CD4-positive, alpha-beta T cell treated with Interleukin-10 for 1 hour (primary cell): ENCODE measurements at regions not wholly inside any gene's neighbourhood (a gene's known extent, or its start where the extent isn't known, plus 50 kb on each side); places are given as distances from the start of the nearest gene placed in this dataset.
"Not testable (repeated sequence)": the region's sequence is repeated elsewhere in the genome, so short reads cannot be mapped to it uniquely, and the experiment has no call there.

ENCODE experiments used
- DNase-seq: peaks from one replicate; pipeline ENCODE4 v3.0.0-alpha.2; 2020

DNA sequence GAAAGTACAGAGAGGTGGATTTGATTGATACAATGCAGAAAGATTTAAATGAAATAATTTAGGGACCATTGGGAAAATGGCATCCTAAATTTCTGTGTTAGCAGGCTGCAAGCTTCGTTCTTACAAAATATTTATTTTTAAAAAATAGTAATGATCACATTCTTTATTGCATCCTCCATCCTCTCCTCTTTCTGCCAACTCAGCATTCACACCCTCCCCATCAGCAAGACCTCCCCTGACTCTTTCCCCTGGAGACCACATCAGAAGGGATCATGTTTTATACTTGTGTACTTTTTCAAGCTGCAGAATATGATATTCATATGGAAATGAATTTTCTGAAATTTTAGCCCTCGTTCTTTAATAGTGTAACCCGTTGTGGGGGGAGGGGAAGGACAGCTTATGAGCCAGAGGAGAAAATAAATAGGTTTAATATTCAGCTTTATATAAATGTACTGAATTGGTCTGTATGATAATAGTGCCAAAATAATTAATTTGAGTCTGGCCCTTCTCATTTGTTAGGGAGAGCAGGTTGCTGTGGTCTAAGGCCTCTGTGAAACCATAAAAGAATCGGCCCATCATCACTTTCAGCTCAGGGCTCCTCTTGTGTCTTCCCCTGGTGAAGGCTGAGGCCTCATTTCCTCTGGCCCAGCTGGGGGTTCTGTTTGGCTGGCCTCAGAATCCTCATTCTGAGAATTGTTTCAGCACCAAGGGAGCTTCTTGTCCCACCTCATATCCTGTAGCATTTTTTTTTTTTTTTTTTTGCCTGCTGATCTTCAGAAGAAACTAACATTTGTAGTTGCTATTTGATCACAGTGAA is 330.8 kb downstream of the TXNL1 start:
- no peak for DNase-seq

DNA sequence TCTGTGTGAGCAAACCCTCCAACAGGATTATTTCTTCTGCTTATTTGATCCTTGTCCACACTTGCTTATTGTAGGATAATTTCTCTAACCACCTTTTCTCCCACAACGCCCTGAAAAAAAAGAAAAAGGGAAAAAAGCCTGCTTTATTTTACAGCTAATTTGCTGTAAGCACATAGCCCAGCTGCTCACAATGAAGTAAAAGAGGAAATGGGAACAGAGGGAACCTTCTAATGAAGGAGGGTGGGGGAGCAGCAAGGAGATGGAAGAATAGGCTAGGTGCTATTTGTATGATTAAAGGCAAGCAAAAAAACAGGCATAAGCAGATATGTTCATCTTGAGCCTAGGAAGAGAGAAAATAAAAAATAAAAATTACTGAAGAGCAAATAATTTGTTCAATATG is 331.6 kb downstream of the TXNL1 start:
- no peak for DNase-seq

DNA sequence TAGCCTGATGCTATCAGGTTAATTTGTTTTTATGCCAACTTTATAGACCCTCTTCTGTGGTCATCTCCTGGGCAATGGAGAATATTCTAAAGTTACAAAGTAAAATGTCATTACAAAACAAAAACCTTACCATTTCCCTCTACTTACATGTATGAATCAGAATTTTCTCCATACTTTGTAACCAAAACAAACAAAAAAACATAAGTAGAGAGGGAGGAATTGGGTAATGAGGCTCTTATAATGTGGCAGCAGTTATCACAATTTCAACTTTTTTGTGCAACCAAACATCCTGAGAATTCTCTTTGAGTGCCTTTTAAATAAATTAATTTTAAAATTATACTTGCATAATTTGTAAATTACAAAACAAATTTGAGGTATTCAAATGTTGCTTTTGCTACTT is 332.8 kb downstream of the TXNL1 start:
- DNase-seq = no peak

DNA sequence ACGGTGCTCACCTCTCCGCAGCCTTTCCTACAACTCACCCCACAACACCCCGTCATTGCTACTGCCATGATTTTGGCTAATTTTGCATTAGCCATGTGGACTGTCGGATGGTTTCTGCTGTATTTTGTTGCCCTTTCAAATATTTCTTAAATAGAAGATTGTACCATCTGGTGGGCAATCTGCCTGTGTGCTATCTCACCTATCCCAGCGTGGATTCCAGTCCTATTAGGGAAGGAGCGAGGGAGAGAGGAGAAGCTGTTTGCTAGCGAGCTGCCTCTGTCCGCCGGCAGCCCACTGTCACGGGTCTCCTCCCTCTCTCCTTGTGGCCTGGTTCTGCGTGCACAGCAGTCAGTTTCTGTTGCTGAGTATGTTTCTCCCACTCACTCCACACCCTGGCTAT is 336.2 kb downstream of the TXNL1 start:
- DNase-seq = no peak

DNA sequence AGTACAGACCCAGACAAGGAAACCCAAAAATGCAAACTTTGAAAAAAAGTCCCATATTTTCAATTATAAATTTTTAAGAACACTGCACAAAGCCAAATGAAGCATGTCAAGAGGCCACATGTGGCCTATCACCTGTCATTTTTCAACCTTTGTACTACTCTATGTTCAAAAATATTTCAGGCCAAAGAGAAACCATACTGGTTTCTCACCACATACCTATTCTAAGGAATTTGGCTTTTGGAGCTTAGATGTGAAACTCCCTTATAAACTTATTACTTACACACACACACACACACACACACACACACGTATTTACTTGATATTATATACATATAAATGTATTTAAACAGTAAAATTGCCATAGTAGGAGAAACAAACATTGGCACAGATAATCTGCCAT is 338.7 kb downstream of the TXNL1 start:
- no peak for DNase-seq

DNA sequence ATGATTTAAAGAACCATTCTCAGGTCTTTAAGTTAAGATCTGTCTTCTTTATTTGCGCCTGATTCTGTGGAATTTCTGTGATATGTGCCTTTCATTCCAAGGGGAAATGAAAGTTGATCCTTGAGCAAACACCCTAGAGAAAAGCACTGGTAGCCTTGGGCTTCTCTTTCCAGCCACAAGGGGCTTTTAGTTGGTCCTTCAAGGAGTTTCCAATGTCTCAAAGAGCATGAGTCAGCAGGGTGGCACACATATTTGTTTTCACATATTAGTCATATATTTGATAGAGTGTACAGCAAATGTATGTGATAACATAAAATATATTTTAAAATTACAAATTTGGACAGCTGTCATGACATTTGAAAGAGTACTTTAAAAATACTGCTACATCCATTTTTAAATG is 339.5 kb downstream of the TXNL1 start:
- DNase-seq = no peak

DNA sequence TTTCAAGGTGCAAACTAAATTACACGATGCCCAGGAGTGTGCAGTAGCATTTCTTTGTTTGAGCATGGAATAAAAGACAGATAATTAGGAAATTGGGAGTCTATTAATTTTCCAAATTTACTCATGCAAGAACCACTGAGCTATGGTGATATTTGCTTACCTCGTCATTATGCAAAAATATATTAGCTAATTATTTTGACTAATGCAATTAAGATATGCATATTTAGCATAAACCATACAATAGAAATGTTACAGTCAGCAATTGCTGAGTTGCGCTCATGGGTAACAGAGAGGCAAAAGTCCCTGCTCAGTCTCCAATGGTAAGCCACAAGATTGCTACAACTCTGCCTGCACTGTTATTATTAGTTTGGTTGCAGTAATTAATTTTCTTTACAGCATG is 342.0 kb downstream of the TXNL1 start:
- no peak for DNase-seq

DNA sequence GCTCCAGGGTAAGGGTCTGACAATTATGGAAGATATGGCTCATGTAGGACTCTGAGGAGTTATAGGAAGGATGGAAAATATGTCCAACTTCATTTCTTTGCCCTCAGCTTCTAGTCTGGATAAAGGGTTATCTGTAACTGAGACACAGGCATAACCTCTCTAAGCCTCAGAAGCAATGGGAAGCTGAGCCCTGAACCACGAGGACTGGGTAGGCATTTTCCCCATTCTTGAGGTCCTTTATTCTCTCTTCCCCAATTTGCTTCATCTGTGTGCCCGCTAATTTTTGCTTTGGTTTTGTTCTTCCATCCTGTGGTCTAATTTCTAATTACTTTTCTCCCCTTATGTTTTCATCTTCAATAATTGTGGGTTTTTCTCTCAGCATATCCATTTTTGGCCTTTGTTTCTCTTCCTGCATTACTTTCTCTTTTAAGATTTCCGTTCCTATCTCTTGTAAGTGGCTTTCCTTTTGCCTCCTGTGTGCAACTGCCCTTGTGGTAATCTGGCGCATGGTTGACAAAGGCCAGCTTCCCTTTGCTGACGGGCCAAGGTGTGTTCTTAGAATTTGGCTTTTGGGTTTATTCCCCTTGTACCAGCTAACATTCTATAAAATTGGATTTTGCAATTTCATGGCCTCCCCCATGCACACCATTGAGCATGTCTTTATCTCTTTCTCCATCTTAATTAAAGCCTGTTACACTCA is 343.8 kb downstream of the TXNL1 start:
- DNase-seq = no peak

DNA sequence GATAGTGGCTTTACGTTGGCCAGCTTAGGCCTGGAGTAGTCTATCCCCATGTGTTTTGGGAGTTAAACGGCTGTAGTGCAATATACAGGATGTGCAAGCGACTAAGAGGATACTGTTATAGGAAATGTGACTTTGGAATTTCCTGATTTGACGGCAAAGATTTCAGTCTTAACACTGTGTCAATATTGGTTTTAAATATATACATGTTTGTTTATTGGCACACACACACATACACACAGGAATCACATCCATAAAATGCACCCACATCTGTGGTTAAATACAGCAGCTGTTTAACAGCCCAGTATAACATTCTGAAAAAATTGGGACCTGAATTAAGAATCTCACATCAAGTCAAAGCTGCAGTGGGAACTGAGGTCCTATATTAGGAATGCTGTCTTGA is 347.1 kb downstream of the TXNL1 start:
- DNase-seq = no peak

DNA sequence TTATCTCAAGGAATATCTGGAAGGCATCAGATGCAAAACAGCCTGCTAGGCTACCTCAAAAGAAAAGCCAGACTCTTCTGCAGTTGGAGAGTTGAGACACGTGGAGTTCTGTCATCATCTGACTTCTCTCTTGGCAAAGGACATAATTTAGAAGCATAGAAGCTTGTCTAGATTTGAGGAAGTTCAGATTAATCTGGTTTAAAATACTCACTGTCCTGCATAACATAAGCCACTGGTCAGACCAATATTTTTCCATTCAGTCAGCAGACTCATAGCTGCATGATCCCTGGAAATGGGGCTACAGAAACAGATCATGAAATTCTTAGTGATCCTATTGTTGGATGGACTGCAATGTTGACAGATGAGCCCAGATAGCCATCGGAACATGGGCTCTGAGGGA is 349.0 kb downstream of the TXNL1 start:
- no peak for DNase-seq

DNA sequence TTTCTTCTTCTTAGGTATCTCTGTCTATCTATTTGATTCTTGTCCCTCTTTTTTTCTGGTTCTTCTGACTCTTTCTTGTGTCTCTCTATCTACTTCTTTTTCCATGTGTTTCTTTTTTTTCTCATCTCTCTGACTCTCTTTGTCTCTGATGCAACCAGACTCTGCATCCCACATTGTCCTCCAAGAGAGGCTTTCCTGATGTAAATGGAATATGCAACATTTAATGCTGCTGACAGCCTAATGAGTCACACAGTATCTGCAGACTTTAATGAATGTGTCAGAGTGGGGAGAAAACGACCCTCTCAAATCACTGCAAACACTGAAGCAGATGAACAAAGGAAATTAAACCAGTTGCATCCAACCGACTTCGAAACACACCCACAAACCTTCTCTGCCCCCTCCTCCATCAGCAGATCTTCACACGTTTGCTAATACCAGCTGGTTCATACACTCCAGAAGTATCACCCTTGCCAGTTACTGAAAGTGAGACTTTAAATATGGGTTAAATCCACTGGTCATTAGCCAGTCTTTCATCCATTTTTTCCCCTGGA is 351.5 kb downstream of the TXNL1 start:
- no peak for DNase-seq

DNA sequence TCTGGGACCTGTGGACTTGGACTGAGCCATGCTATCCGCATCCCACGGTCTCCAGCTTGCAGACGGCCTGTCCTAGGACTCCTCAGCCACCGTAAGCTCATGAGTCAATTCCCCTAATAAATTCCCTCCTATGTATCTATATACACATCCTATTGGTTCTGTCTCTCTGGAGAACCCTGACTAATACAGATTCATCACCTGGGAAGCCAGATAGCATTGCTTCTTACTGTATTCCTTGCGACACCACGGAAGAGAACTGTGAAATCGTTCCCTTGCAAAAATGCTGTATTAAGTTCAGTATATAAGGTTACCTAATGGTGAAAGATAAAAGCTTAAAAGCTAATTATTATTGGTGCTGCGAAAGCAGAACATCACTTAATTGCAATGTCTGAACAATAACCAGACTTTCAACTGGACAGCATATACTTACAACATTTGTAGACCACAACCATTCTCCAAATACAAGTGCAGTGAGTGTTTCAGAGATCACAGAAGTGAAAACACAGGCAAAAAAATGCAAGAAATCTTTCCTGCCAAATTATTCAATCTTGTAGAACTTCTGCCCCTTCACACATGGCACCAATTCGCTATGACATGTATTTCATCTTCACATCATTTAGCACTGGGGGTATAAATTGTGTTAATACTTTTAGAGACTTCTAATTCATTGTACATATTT is 352.9 kb downstream of the TXNL1 start:
- DNase-seq = no peak

DNA sequence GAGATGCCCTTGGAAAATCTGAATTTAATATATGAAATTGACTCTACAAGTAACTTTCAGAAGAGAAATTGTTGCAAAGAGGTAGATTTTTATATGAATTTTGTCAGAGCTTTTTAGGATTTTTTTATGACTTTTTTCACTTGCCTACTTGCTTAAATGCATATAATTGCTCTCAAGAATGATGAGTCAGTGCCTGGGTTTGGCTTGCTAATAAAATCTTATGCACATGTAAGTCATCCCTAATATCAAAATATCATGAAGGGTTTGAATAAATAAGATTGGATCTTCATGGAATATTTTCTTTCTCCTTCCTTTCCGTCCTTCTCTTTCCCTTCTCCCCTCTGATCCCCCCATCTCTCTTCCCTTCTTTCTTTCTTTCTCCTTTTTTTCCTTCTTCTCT is 354.1 kb downstream of the TXNL1 start:
- DNase-seq = no peak

DNA sequence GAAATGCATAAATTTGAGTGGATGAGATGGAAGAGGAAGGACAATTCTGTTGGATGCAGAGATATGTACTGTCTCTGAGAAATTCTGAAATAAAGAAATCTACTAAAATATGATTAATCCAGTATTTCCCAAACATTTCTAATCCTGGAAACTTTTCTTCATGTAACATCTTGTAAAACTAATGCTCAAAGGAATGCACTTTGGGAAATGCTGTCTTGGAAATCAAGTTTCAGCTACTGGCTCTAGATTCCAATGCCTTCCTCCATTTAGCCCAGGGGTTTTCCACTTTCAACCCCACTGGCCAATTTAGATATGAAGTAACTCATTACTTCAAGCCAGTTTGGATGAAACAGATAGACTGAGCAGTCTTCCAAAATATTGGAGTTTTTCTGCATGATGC is 355.1 kb downstream of the TXNL1 start:
- no peak for DNase-seq

DNA sequence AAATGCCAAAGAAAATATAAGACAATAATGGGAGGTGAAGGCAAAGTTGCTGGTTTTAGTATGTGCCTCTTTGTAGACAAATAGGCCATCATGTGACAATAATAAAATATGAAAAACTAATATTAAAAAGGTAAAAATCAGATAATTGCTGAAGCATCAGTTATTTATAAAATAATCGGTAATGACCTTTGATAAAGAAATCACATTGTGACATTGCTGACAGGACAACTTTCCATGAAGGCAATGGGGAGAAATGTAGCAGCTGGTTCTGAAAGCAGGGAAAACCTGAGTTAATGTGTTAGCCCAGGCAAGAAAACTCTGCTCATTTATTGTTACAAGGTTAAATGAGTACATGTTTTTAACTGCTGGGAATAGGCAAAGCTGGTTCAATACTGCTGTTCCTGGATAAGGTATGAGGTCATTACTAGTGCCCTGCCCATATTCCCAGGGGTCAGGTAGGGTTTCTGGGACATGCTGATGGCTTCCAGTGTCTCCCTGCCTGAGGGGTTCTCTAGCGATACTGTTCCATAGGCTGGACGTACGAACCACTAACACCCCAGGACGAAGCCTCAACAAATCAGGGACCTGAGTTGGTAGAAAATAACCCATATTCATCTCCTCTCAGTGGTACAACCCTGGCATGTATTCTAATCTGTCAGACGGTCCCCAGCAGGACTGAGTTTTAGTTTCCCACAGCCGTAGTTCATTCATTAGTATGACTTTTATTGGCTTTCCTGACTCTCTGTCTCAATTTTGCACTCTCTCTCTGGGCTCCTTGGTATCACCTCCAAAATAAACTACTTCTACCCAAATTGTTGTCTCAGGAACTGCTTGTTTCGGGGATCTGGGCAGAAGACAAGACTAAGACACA is 355.9 kb downstream of the TXNL1 start:
- no peak for DNase-seq

DNA sequence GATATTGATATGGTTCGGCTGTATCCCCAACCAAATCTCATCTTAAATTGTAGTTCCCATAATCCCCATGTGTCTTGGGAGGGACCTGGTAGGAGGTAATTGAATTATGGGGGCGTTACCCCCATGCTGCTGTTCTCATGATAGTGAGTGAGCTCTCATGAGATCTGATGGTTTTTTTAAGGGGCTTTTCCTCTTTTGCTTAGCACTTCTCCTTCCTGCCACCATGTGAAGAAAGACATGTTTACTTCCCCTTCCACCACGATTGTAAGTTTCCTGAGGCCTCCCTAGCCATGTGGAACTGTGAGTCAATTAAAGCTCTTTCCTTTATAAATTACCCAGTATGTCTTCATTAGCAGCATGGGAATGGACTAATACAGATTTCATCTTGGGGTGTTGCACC is 358.6 kb downstream of the TXNL1 start:
- not testable (repeated sequence) for DNase-seq

DNA sequence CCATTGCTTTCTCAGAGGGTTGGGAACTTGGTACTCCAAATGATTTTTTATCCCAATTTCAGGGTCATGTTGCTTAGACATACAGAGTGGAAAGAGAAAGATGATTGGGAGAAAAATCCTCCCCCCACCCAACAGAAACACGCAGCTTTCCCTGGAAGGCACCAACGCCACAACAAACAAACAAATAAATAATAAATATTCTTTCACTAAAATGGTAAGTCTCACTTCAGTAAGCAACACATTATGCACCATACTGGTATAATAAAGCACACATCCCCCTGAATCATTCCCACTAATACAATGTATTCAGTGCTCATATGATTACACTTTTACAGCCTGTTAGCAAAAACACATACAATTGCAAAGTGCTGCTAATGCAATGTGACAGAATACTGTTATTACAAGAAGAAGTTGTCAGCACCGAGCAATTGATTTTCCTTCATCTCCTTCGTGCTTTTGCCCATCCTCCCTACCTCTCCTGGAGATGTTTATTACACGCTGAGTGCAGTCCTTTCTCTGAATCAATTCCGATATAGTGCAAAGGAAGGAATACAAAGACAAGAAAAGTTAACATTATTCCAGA is 359.9 kb downstream of the TXNL1 start:
- DNase-seq = no peak

DNA sequence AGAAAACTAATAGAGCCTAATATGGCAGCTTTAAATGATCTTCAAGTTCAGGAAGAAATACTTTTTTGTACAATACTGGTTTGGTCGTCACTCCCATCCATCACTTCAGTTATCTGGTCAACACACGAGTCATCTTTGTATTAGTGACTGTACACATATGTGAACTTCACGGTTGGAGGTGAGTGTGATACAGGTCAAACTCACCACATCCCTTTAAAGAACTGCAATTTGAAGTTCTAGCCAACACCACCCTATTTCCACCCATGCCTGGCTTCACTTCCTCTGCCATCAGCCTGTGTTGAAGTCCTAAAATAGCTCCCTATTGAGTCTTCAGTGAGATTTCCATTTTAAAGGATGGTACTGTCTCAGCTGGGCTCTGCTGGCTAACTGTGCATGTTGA is 361.9 kb downstream of the TXNL1 start:
- no peak for DNase-seq

DNA sequence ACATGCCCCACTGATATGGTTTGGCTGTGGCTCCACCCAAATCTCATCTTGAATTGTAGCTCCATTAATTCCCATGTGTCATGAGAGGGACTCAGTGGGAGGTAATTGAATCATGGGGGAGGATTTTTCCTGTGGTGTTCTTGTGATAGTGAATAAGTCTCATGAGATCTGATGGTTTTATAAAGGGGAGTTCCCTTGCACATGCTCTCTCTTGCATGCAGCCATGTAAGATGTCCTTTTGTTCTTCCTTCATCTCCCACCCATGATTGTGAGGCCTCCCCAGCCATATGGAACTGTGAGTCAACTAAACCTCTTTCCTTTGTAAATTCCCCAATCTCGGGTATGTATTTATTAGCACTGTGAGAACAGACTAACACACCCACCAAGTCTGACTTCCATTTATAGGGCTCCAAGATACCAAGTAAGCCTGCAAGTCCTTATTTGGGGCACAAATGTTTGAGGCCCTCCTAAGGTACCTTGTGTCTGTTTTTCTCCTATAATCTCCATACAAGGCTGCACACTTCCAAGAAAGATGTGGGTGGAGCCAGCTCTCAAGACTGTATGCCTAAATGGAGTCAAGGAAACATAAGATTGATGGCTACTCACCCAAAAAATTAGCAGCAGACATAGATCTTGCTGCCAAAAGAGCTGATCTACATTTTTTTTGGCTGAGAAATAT is 364.7 kb downstream of the TXNL1 start:
- no peak for DNase-seq

DNA sequence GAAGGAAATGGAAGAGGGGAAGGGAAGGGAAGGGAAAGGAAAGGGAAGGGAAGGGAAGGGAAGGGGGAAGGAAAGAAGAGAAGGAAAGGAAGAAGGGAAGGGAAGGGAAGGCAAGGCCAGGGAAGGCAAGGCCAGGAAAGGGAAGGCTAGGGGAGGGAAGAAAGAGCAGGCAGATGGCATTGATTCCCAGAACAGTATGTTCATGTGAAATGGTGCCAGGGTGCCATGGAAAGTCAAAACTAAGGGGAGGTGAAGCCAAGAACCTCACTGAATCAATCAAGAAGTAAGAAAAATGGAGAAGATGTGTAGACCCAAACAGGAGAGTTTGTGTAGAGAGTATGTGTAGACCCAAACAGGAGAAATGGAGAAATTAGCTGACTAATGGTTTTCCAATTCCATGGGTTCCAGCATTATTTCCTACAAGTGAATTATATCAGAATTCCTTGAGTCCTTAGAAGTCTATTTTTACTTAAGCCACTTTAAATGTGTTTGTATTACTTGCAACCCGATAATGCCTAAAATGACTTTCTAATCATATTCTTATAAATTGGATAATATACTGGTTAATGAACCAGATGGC is 367.6 kb downstream of the TXNL1 start:
- DNase-seq = no peak

DNA sequence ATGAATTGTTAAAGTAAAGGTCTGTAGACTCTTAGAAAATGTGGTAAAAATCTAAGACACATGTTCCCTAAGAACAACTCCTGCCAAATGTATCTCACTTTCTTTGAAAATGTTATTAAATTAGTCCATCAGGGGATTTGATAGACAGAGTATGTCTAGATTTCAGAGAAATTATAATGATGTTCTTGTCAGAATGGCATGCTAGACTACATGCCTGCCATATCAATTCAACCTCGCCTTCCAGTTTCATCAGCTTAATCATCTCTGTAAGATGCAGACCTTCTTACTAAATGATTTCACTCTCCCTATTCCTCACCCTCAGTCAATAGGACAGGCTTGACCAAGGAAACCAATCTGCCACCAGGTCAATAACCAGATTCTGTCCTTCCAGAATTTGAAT is 368.4 kb downstream of the TXNL1 start:
- no peak for DNase-seq
